GM10266 (cell line): ENCODE measurements at regions not wholly inside any gene's neighbourhood (a gene's known extent, or its start where the extent isn't known, plus 50 kb on each side); places are given as distances from the start of the nearest gene placed in this dataset.

ENCODE experiments used
- DNase-seq: peaks from one replicate; pipeline ENCODE4 v3.0.0; 2012; ENCODE audit errors: extremely low spot score
- TF ChIP-seq, protein P1 (sequence below): IDR thresholded peaks from 2 replicates; pipeline ENCODE4 v1.5.1; 2012; ENCODE audit warnings: mild to moderate bottlenecking, low read depth; ENCODE audit not compliant: control insufficient read depth, insufficient read depth; ENCODE audit errors: missing control alignments

- DNase-seq = no peak
- TF ChIP-seq, protein P1, sequence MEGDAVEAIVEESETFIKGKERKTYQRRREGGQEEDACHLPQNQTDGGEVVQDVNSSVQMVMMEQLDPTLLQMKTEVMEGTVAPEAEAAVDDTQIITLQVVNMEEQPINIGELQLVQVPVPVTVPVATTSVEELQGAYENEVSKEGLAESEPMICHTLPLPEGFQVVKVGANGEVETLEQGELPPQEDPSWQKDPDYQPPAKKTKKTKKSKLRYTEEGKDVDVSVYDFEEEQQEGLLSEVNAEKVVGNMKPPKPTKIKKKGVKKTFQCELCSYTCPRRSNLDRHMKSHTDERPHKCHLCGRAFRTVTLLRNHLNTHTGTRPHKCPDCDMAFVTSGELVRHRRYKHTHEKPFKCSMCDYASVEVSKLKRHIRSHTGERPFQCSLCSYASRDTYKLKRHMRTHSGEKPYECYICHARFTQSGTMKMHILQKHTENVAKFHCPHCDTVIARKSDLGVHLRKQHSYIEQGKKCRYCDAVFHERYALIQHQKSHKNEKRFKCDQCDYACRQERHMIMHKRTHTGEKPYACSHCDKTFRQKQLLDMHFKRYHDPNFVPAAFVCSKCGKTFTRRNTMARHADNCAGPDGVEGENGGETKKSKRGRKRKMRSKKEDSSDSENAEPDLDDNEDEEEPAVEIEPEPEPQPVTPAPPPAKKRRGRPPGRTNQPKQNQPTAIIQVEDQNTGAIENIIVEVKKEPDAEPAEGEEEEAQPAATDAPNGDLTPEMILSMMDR = no peak
These were observed 285.0 kb downstream of the ZSWIM6 start for GRCh38 chr5:61617039-61617438.

- no peak for DNase-seq
- TF ChIP-seq, protein P1 = no peak
These were observed 286.0 kb downstream of the ZSWIM6 start for GRCh38 chr5:61617995-61618525.

DNA sequence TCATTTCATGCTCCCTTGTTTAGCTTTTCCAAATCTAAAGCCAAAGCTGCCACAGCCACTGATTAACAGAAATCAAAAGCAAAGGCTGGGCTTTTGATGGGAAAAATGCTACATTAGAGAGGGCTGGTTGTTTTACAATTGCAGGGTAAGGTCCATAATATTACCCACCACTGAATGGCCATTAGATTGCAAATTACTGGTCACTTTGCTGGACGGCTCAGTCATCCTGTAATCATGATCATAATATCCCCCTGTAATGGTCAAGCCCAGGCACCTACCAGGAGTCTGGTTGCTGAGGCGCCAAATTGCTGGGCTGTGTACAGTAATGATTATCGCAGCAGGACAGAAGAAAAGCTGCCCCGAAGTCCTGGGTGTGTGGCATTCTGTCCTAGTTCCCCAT lies 286.5 kb downstream of the ZSWIM6 start:
- DNase-seq = no peak
- TF ChIP-seq, protein P1 = no peak

DNA sequence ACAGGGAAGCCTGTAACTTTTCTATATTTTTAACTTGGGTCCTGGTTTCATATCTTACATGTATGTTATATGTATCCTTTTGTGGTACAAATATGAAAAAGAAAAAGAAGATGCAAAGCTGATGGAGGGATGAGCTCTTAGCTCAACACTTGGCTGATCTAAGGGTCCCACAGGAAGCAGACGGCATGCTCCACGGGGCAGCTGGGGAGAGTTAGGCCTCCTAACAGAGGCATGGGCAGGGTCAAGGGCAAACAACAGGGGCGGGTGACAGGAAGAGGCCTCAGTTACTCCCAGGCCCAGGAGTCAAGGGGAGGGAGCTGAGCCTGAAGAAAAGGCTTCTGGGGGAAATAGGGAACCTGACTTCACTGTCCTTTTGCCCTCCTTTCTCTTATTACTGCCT lies 287.2 kb downstream of the ZSWIM6 start:
- TF ChIP-seq, protein P1 = no peak
- no peak for DNase-seq

DNA sequence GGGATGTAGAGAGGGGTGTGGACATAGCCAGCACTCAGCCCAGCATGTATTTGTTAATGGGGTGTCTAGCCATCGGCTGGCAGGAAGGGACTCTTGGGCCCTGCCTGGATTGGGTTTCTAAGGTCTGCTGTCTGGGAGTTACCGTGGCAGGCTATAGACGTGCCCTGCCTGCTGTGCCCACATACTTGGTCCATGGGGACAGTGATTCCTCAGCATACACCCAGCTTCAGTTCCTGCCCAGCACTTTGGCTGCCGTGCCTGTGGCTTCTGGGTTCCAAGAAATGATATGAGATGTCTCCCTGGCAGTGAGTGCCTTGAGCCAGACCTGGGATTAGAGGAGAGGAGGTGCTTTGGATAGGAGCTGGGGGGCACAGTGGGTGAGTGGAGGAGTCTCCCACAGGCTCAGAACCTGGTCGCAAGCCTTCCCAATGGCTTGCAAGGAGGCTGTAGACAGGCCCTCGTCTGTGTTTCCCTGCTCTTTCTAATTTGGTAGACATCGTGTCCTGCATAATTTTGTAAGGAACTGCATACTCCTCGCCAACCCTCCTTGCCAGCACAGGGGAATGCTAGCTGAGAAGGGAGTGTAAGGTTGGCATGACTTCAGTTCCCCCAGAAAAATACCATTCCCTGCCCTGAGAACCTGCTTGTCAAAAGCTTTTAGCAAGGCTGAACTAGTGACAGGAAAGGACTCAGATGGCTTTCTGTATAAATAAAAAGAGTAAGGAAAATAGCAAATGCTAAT lies 287.9 kb downstream of the ZSWIM6 start:
- TF ChIP-seq, protein P1 = no peak
- no peak for DNase-seq

GRCh38 chr5:61620699-61621182 lies 288.7 kb downstream of the ZSWIM6 start:
- TF ChIP-seq, protein P1 = no peak
- no peak for DNase-seq

DNA sequence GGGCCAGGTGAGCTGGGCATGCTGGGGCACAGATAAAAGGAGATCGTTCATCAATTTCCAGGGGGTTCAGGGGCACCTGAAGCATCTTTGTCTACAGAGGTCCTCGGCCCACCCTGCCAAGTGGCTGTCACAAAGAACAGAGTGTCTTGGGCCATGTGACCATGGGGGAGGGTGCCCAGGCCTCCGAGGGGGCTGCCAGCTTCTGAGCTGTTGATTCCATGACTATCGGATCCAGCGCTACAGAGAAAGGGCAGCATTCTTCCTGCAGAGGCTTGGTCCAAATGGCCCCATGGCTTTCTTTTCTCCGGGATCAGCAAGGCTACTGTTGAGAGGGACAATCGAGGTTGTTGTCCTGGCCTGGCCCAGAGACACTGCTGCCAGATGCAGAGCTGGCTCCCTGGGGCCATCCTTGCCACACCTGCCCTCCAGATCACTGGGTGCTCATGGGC lies 289.2 kb downstream of the ZSWIM6 start:
- TF ChIP-seq, protein P1 = no peak
- no peak for DNase-seq
